Ovary (tissue), 7 donors: ENCODE measurements at regions not wholly inside any gene's neighbourhood (a gene's known extent, or its start where the extent isn't known, plus 50 kb on each side); places are given as distances from the start of the nearest gene placed in this dataset.

Experiments used
- DNase-seq, 5 donors: peaks; one replicate each; pipeline ENCODE4 v3.0.0-alpha.2; 2019 to 2020
- H3K27ac ChIP-seq, 2 donors: fragments of 200-600 bp; one replicate each; pipeline versions ENCODE4 v1.5.1 to v1.8.0; 2019 to 2022
- H3K27me3 ChIP-seq: fragments of 200-600 bp; one replicate; pipeline ENCODE4 v1.8.0; 2022
- H3K36me3 ChIP-seq: fragments of 200-600 bp; sonication (generic); one replicate; pipeline ENCODE4 v1.5.1; 2019
- H3K4me1 ChIP-seq: one replicate; pipeline ENCODE4 v1.8.1; 2013; ENCODE audit warnings: mild to moderate bottlenecking, moderate library complexity; ENCODE audit not compliant: insufficient read depth
- H3K4me3 ChIP-seq: fragments of 200-600 bp; sonication (generic); one replicate; pipeline ENCODE4 v1.5.1; 2017
- H3K9me3 ChIP-seq, 2 donors: fragments of 200-600 bp in 1 of 2; sonication (generic) in 1 of 2; one replicate each; pipeline versions ENCODE4 v1.5.1 to v1.8.1; 2013 to 2019; ENCODE audit warnings: mild to moderate bottlenecking in 1 of 2, moderate library complexity in 1 of 2
- EP300 ChIP-seq: sonication (generic); formaldehyde crosslinking; IDR thresholded peaks from one replicate; pipeline ENCODE4 v1.6.1; 2017; ENCODE audit warnings: antibody characterized with exemption
- POLR2A ChIP-seq: fragments of 450-650 bp; IDR thresholded peaks from one replicate; pipeline ENCODE4 v1.6.1; 2017; ENCODE audit warnings: antibody characterized with exemption, mild to moderate bottlenecking, moderate library complexity
- WGBS, 3 donors: extraction: QIAGEN DNeasy Blood & Tissue Kit in 1 of 3; methylation state at CpG; one replicate each; pipeline versions ENCODE4 v1.1.5 to v1.1.7; 2013 to 2017; 5-methylcytosine and 5-hydroxymethylcytosine counted together
- intact Hi-C, 4 donors: fragments of 100-400 bp; cut with DNase I; formaldehyde crosslinking; loops; one replicate each; pipeline versions ENCODE4 v1.11.0 to v1.15.1; 2022 to 2023
- TF ChIP-seq, protein P1 (sequence below), 3 donors: fragments of 450-650 bp in 2 of 3; fragments of 200-600 bp in 1 of 3; IDR thresholded peaks; one replicate each; pipeline versions ENCODE4 v1.5.1 to v1.8.0; 2016 to 2022; ENCODE audit warnings: antibody characterized with exemption in 3 of 3, mild to moderate bottlenecking in 1 of 3
- donor health status: DM: no; HTN: no; CAD: no; lungs with moderate emphysema.
- donor health status: DM: no; HTN: no; CAD: no.
- donor health status: Bipolar disorder and iron deficiency.
- donor health status: DM: no; HTN: no; CAD: no.
- donor health status: DM: yes; HTN: yes; CAD: no.

DNA sequence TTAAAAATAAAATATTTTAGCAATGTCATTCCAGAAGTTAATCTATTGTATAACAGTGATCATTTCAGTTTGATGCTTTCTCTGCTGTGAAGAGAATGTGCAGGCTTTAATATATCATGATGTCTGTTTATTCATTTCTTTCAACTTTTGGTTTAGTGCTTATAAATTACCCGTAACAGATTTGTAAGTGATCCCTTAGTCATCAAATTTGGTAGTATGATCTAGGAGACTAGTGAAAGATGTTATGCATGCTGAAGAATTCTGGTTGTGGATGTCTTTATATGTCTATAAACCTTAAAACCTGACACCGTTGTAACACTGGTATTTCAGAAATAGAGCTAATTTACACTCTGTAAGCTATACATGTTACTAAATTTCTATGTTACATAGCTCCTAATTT, 260.4 kb downstream of the CPS1 start:
- intact Hi-C loops, result no loop called here
- no peak overlapping the region for H3K27ac ChIP-seq
- no peaks in the 10 kb centered on the region for H3K4me1 ChIP-seq
- no peak for DNase-seq
- H3K4me3 ChIP-seq, result no peak overlapping the region
- no peaks in the 10 kb centered on the region for H3K27me3 ChIP-seq
- WGBS, 3 donors, result 87 to 94% (median 89%) methylated on average over 2 of the region's 2 CpGs
- H3K36me3 ChIP-seq, result no peaks in the 10 kb centered on the region
- no peak for TF ChIP-seq EP300
- TF ChIP-seq POLR2A, result no peak
- TF ChIP-seq, protein P1, sequence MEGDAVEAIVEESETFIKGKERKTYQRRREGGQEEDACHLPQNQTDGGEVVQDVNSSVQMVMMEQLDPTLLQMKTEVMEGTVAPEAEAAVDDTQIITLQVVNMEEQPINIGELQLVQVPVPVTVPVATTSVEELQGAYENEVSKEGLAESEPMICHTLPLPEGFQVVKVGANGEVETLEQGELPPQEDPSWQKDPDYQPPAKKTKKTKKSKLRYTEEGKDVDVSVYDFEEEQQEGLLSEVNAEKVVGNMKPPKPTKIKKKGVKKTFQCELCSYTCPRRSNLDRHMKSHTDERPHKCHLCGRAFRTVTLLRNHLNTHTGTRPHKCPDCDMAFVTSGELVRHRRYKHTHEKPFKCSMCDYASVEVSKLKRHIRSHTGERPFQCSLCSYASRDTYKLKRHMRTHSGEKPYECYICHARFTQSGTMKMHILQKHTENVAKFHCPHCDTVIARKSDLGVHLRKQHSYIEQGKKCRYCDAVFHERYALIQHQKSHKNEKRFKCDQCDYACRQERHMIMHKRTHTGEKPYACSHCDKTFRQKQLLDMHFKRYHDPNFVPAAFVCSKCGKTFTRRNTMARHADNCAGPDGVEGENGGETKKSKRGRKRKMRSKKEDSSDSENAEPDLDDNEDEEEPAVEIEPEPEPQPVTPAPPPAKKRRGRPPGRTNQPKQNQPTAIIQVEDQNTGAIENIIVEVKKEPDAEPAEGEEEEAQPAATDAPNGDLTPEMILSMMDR (IDR thresholded peaks at IDR 0.05), result no peak
- no peaks in the 10 kb centered on the region for H3K9me3 ChIP-seq

DNA sequence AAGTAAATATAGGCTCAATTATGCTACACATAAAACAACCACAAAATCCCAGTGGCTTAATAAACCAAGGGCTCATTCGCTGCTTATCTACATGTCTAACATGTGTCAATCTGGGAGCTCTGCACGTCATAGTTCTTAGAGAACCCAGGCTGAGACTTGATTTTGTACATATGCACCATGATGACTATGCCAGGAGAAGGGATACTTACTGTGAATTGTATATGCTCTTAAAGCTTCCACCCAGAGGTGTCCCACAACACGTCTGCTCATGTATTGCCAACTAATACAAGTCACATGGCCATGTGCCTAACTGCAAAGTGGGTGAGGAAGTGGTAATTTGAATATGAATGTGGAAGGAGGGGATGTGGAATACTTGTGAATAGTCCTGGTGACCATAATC, 262.1 kb downstream of the CPS1 start:
- Histone ChIP-seq H3K27ac (no peak overlapping the region), H3K4me3 (no peak overlapping the region), H3K27me3 (no peaks in the 10 kb centered on the region), H3K36me3 (no peaks in the 10 kb centered on the region), H3K9me3 (no peaks in the 10 kb centered on the region), H3K4me1 (no peaks in the 10 kb centered on the region)
- TF ChIP-seq, protein P1 (IDR thresholded peaks at IDR 0.05), result no peak
- TF ChIP-seq EP300 (no peak), POLR2A (no peak)
- WGBS, 3 donors, result 74 to 81% (median 81%) methylated on average over 3 of the region's 3 CpGs
- intact Hi-C loops, result no loop called here
- no peak for DNase-seq

DNA sequence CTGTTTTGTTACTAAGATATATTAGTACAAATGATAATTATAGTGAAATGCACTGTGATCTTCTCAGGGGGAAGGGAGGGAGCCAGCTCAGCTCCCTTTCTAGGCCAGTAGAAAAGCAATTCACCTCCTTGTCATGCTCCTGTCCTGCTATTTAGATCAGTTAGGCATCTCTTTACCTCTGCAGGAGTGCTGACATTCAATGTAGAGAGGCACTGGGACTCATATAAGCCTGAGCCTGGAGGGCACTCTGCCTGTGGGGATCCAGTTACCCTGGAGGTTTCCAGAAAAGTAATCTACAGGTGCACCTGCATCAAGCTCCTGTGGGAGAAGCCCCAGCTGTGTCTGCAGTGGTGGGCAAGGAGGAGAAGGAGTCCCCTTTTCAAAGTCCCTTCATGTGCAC, 277.0 kb downstream of the CPS1 start:
- no peak for DNase-seq
- Histone ChIP-seq H3K9me3 (no peaks in the 10 kb centered on the region), H3K27ac (no peak overlapping the region), H3K4me1 (no peaks in the 10 kb centered on the region), H3K4me3 (no peak overlapping the region), H3K27me3 (no peaks in the 10 kb centered on the region), H3K36me3 (no peaks in the 10 kb centered on the region)
- TF ChIP-seq EP300 (no peak), POLR2A (no peak)
- TF ChIP-seq, protein P1 (IDR thresholded peaks at IDR 0.05), result no peak
- intact Hi-C loops, result no loop called here

DNA sequence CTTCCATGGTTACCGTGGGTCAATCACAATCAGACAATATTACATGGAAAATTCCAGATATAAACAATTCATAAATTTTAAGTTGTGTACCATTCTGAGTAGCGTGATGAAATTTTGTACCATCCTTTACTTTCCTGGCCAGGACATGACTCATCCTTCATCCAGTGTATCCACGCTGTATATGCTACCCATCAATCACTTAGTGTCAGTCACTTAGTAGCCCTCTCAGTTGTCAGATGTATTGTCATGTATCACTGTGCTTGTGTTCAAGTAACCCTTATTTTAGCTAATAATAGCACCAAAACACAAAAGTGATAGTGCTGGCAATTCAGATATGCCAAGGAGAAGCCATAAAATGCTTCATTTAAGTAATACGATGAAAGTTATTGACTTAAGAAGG, 282.6 kb downstream of the CPS1 start:
- TF ChIP-seq, protein P1 (IDR thresholded peaks at IDR 0.05), result no peak
- TF ChIP-seq EP300, result no peak
- no peak for TF ChIP-seq POLR2A
- H3K27me3 ChIP-seq, result no peaks in the 10 kb centered on the region
- no peak for DNase-seq
- H3K4me1 ChIP-seq, result no peaks in the 10 kb centered on the region
- no peak overlapping the region for H3K4me3 ChIP-seq
- H3K27ac ChIP-seq, result no peak overlapping the region
- no peaks in the 10 kb centered on the region for H3K9me3 ChIP-seq
- H3K36me3 ChIP-seq, result no peaks in the 10 kb centered on the region
- 85 to 90% (median 88%) methylated on average over 4 of the region's 4 CpGs for WGBS, 3 donors
- intact Hi-C loops, result no loop called here

DNA sequence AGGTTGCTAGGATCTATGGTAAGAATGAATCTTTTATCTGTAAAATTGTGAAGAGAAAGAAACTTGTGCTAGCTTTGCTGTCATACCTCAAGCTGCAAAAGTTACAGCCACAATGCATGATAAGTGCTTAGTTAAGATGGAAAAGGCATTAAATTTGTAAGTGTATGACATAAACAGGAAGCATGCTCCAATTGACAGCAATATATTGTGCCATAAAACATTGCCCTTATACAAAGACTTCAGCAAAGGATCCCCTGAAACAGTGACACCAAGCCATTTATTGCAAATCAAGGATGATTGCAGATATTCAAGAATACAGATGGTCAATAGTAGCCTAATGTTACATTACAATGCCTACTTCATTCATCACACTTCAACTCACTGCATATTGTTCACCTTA, 283.1 kb downstream of the CPS1 start:
- intact Hi-C loops, result no loop called here

More for the DNA sequence above, 283.1 kb downstream of the CPS1 start:
- Histone ChIP-seq H3K27me3 (no peaks in the 10 kb centered on the region), H3K4me3 (no peak overlapping the region), H3K27ac (no peak overlapping the region), H3K9me3 (no peaks in the 10 kb centered on the region), H3K4me1 (no peaks in the 10 kb centered on the region), H3K36me3 (no peaks in the 10 kb centered on the region)
- TF ChIP-seq, protein P1 (IDR thresholded peaks at IDR 0.05), result no peak
- TF ChIP-seq POLR2A (no peak), EP300 (no peak)
- no peak for DNase-seq
